ENCODE measurements at regions not wholly inside any gene's neighbourhood (a gene's known extent, or its start where the extent isn't known, plus 50 kb on each side); places are given as distances from the start of the nearest gene placed in this dataset.

DNA sequence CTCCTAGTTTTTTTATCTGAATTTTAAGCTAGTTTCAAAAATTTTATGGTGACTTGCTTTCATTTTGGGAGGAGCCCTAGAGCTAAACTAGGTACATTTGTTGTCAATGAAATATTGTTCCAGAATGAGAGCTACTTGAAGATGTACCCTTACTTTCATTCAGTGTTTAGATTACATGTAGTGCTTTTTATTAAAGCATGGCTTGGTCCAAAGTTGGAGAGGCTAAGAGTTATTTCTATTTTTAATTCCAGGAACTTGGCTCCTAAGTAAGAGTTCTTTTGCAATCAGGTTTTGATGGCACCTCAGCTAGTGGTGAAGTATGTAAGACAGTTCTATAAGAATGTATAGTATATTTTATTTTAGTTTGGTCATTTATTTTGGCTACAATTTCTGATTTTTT is 165.5 kb downstream of the PRR32 start (continued):
- no peak for TF ChIP-seq SAP30 (IDR thresholded peaks at IDR 0.05; ENCODE audit: insufficient read depth, insufficient replicate concordance, low read length)

DNA sequence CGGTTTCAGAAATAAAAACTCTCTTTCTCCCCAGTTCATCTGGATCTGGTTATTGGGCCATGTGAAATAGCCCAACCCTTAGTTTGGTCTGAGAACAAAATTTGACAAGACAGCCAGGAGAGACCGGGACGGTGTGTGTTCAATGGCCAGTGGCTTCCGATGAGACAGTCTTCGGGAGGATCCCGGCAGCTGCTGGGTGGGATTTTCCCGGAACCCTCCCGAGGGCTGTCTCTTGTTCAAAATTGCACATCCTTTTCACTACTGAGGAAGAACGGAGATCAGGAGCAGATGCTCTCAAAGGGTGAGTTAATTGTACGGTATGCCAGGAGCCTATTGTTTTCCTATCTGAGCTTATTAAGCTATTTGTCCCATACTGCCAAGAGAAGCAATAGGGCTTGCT is 166.5 kb downstream of the PRR32 start:
- Histone ChIP-seq H2BK12ac (ENCODE audit: low read depth, low read length) (no peak overlapping the region), H3K36me3 (ENCODE audit: control insufficient read depth in 2 of 4, insufficient read depth in 4 of 4, low read length in 3 of 4) (no peaks in the 10 kb centered on the region), H3K23me2 (ENCODE audit: low read depth, low read length) (no peaks in the 10 kb centered on the region), H3K79me2 (ENCODE audit: control insufficient read depth in 1 of 2, insufficient read depth in 2 of 2, low read length in 2 of 2) (no peaks in the 10 kb centered on the region), H3K79me1 (ENCODE audit: low read depth, low read length) (no peaks in the 10 kb centered on the region), H3K14ac (ENCODE audit: insufficient read length) (no peak overlapping the region), H3K4me3 (ENCODE audit: extremely low read depth in 1 of 4, insufficient read depth in 2 of 4, low read depth in 3 of 4, low read length in 4 of 4) (no peak overlapping the region), H2AK5ac (ENCODE audit: low read depth, low read length) (no peak overlapping the region), H3K23ac (ENCODE audit: insufficient read length) (no peak overlapping the region), H3K56ac (replicated peaks; ENCODE audit: insufficient read length, low read depth, low read length) (no peak overlapping the region), H4K5ac (ENCODE audit: insufficient read length, low read depth, low read length) (no peak overlapping the region), H4K20me1 (replicated peaks in 1 of 2; ENCODE audit: control insufficient read depth in 1 of 2, insufficient read depth in 2 of 2, low read length in 2 of 2) (no peaks in the 10 kb centered on the region), H4K8ac (ENCODE audit: extremely low read depth, insufficient read depth, low read length) (no peak overlapping the region), H3K18ac (ENCODE audit: extremely low read depth, low read length) (no peak overlapping the region), H2BK5ac (ENCODE audit: low read depth, low read length) (no peak overlapping the region), H2BK20ac (ENCODE audit: low read length) (no peak overlapping the region), H2BK15ac (ENCODE audit: low read length) (no peak overlapping the region), H2AFZ (ENCODE audit: low read length) (no peak overlapping the region), H4K91ac (replicated peaks; ENCODE audit: insufficient read length, low read length) (no peak overlapping the region), H3K9me3 (ENCODE audit: insufficient read depth in 2 of 2, low read depth in 1 of 2, low read length in 1 of 2) (no peaks in the 10 kb centered on the region), H3K4me1 (replicated peaks in 1 of 4; ENCODE audit: control insufficient read depth in 3 of 4, insufficient read depth in 4 of 4, low read length in 3 of 4) (no peaks in the 10 kb centered on the region), H3K4me2 (ENCODE audit: insufficient read depth in 1 of 2, low read depth in 2 of 2, low read length in 2 of 2) (no peak overlapping the region), H3K27ac (ENCODE audit: low read depth, low read length) (no peak overlapping the region), H3K27me3 (replicated peaks in 1 of 4; ENCODE audit: control insufficient read depth in 3 of 4, extremely low read depth in 1 of 4, insufficient read depth in 3 of 4, low read length in 3 of 4) (no peaks in the 10 kb centered on the region), H3K4ac (replicated peaks; ENCODE audit: insufficient read length, low read depth, low read length) (no peak overlapping the region), H3K9ac (replicated peaks in 1 of 4; ENCODE audit: extremely low read depth in 1 of 4, low read depth in 3 of 4, low read length in 3 of 4) (no peak overlapping the region), H2BK120ac (replicated peaks; ENCODE audit: low read depth, low read length) (no peak overlapping the region)
- 97% methylated on average over 5 of the region's 10 CpGs; no CpG with 5 or more reads in 1 of the 2 experiments for WGBS, 2 experiments (ENCODE audit: extremely low coverage in 1 of 2, insufficient coverage in 1 of 2, insufficient read length in 1 of 2, insufficient replicate concordance in 2 of 2, low coverage in 1 of 2, low lambda C conversion rate in 2 of 2, missing lambda C conversion rate in 1 of 2)
- FAIRE-seq, result no peak
- ChIA-PET POLR2A (ENCODE audit: partially characterized antibody) (no interaction called here), CTCF (ENCODE audit: partially characterized antibody) (no interaction called here)
- TF ChIP-seq POLR2A (IDR thresholded peaks at IDR 0.05; ENCODE audit: control extremely low read depth in 1 of 2, low read depth in 2 of 2, low read length in 2 of 2), result no peak
- no peak for TF ChIP-seq TAF7 (optimal IDR thresholded peaks at IDR 0.05; ENCODE audit: borderline replicate concordance, low read depth, low read length)
- TF ChIP-seq CBX5 (IDR thresholded peaks at IDR 0.05; ENCODE audit: low read depth, low read length), result no peak
- TF ChIP-seq EGR1 (IDR thresholded peaks at IDR 0.05; ENCODE audit: borderline replicate concordance, low read depth, low read length), result no peak
- no peak for TF ChIP-seq SP4 (IDR thresholded peaks at IDR 0.05; ENCODE audit: low read length)
- TF ChIP-seq CREB1 (IDR thresholded peaks at IDR 0.05), result no peak
- no peak for TF ChIP-seq GTF2F1 (IDR thresholded peaks at IDR 0.05; ENCODE audit: borderline replicate concordance, low read depth, low read length)
- no peak for DNase-seq (ENCODE audit: low read depth in 1 of 2, low spot score in 2 of 2)

Measured in H1 (cell line).